ENCODE measurements at regions not wholly inside any gene's neighbourhood (a gene's known extent, or its start where the extent isn't known, plus 50 kb on each side); places are given as distances from the start of the nearest gene placed in this dataset.

GRCh38 chr12:76189851-76190250, 105.4 kb upstream of the NAP1L1 start:
- ATAC-seq (no peak), FAIRE-seq (no peak), DNase-seq (ENCODE audit: low read depth in 1 of 2, low spot score in 1 of 2) (no peak)
- no peaks in the 10 kb centered on the region for H3K9me3 ChIP-seq
- no peak overlapping the region for H3K27ac ChIP-seq
- H3K4me3 ChIP-seq: no peak overlapping the region
- no peak overlapping the region for H3K4me2 ChIP-seq
- 68% methylated on average over 2 of the region's 2 CpGs for WGBS (ENCODE audit: missing lambda C conversion rate)
- ChIA-PET POLR2A (no interaction called here), CTCF (interaction anchor here (0.6 kb wide), 1 partner anchor 9 kb away, joined by 3 read pairs; no protein-coding TSS in a partner anchor)
- no peak for TF ChIP-seq EHMT2 (IDR thresholded peaks at IDR 0.05; ENCODE audit: low read depth)
- TF ChIP-seq PBX3 (IDR thresholded peaks at IDR 0.05): no peak
- TF ChIP-seq CHD2 (IDR thresholded peaks at IDR 0.05; ENCODE audit: low read length, partially characterized antibody): no peak
- no peak for TF ChIP-seq POLR2AphosphoS2 (conservative IDR thresholded peaks at IDR 0.05; ENCODE audit: low read length)
- no peak for TF ChIP-seq ZSCAN20 (CRISPR knock-in tag; IDR thresholded peaks at IDR 0.05)
- TF ChIP-seq CBX8 (IDR thresholded peaks at IDR 0.05): no peak
- TF ChIP-seq MYC (IDR thresholded peaks at IDR 0.05; ENCODE audit: borderline replicate concordance, low read length): no peak
- TF ChIP-seq HDAC2 (IDR thresholded peaks at IDR 0.05): no peak
- TF ChIP-seq HMGXB4 (CRISPR knock-in tag; IDR thresholded peaks at IDR 0.05; ENCODE audit: borderline replicate concordance): no peak
- TF ChIP-seq PHF8 (IDR thresholded peaks at IDR 0.05; ENCODE audit: borderline replicate concordance, low read depth): no peak
- no peaks in the 10 kb centered on the region for H3K4me1 ChIP-seq

- ChIA-PET CTCF (no interaction called here), POLR2A (no interaction called here)
- no peak overlapping the region for H3K4me3 ChIP-seq
- FAIRE-seq (no peak), ATAC-seq (no peak), DNase-seq (ENCODE audit: low read depth in 1 of 2, low spot score in 1 of 2) (no peak)
- no peak overlapping the region for H3K27ac ChIP-seq
- peaks cover 14% of the 10 kb centered on the region for H3K4me1 ChIP-seq
- H3K4me2 ChIP-seq: no peak overlapping the region
- H3K9me3 ChIP-seq: no peaks in the 10 kb centered on the region
- TF ChIP-seq MYC (IDR thresholded peaks at IDR 0.05; ENCODE audit: borderline replicate concordance, low read length) (no peak), JUN (IDR thresholded peaks at IDR 0.05) (no peak), CHD4 (IDR thresholded peaks at IDR 0.05; ENCODE audit: borderline replicate concordance) (no peak), REST (IDR thresholded peaks at IDR 0.05) (no peak), CHD2 (IDR thresholded peaks at IDR 0.05; ENCODE audit: low read length, partially characterized antibody) (no peak), EHF (CRISPR knock-in tag; IDR thresholded peaks at IDR 0.05) (no peak), MAFK (IDR thresholded peaks at IDR 0.05; ENCODE audit: partially characterized antibody) (no peak), BHLHE40 (IDR thresholded peaks at IDR 0.05; ENCODE audit: low read depth, low read length) (no peak), MAZ (IDR thresholded peaks at IDR 0.05; ENCODE audit: borderline replicate concordance, low read depth, low read length) (no peak), RAD21 (conservative IDR thresholded peaks at IDR 0.05 in 1 of 2, IDR thresholded peaks at IDR 0.05 in 1 of 2) (no peak), SREBF2 (IDR thresholded peaks at IDR 0.05) (no peak)
- TF ChIP-seq, protein P1, sequence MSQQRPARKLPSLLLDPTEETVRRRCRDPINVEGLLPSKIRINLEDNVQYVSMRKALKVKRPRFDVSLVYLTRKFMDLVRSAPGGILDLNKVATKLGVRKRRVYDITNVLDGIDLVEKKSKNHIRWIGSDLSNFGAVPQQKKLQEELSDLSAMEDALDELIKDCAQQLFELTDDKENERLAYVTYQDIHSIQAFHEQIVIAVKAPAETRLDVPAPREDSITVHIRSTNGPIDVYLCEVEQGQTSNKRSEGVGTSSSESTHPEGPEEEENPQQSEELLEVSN (IDR thresholded peaks at IDR 0.05; ENCODE audit: borderline replicate concordance, low read depth): no peak
- 83% methylated on average over 1 of the region's 1 CpG for WGBS (ENCODE audit: missing lambda C conversion rate)
Observed at GRCh38 chr12:76187177-76187576, 102.7 kb upstream of the NAP1L1 start.
